Right lobe of liver (tissue), 4 donors: ENCODE measurements at regions not wholly inside any gene's neighbourhood (a gene's known extent, or its start where the extent isn't known, plus 50 kb on each side); places are given as distances from the start of the nearest gene placed in this dataset.

Experiments
- POLR2A ChIP-seq: fragments of 450-650 bp; IDR thresholded peaks from one replicate; pipeline ENCODE4 v1.6.1; 2017; ENCODE audit warnings: antibody characterized with exemption, mild to moderate bottlenecking
- TF ChIP-seq, protein P1 (sequence below), 4 donors: fragments of 200-600 bp in 3 of 4; fragments of 450-650 bp in 1 of 4; IDR thresholded peaks; one replicate each; pipeline versions ENCODE4 v1.5.1 to v1.8.0; 2016 to 2022; ENCODE audit warnings: antibody characterized with exemption in 4 of 4, mild to moderate bottlenecking in 2 of 4
- donor health status: DM: no; HTN: no; CAD: no.
- donor health status: DM: no; HTN: no; CAD: no.
- donor health status: DM: no; HTN: yes; CAD: no.

DNA sequence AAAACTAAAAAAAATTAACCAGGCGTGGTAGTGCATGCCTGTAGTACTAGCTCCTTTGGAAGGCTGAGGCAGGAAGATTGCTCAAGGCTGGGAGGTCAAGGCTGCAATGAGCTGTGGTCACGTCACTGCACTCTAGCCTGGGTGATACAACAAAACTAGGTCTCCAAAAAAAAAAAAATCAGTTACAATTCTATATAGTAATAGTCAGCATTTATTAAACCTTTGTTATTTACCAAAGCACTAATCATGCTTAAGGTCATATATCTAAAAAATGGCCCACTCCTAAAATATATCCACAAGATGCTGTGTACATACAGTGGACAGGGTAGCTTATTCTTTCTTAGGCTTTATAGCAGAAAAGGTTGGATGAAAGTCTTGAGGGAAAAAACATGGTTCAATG is 152.4 kb downstream of the TFAP2A start:
- TF ChIP-seq, protein P1, sequence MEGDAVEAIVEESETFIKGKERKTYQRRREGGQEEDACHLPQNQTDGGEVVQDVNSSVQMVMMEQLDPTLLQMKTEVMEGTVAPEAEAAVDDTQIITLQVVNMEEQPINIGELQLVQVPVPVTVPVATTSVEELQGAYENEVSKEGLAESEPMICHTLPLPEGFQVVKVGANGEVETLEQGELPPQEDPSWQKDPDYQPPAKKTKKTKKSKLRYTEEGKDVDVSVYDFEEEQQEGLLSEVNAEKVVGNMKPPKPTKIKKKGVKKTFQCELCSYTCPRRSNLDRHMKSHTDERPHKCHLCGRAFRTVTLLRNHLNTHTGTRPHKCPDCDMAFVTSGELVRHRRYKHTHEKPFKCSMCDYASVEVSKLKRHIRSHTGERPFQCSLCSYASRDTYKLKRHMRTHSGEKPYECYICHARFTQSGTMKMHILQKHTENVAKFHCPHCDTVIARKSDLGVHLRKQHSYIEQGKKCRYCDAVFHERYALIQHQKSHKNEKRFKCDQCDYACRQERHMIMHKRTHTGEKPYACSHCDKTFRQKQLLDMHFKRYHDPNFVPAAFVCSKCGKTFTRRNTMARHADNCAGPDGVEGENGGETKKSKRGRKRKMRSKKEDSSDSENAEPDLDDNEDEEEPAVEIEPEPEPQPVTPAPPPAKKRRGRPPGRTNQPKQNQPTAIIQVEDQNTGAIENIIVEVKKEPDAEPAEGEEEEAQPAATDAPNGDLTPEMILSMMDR (IDR thresholded peaks at IDR 0.05): no peak
- TF ChIP-seq POLR2A: no peak
